Lower leg skin (tissue), 4 donors: ENCODE measurements at regions not wholly inside any gene's neighbourhood (a gene's known extent, or its start where the extent isn't known, plus 50 kb on each side); places are given as distances from the start of the nearest gene placed in this dataset.

Source experiments
- DNase-seq, 2 donors: peaks; one replicate each; pipeline ENCODE4 v3.0.0-alpha.2; 2019; ENCODE audit warnings: low spot score in 2 of 2
- H3K4me3 ChIP-seq: fragments of 200-600 bp; sonication (generic); 2 replicates; pipeline ENCODE4 v1.5.1; 2017; ENCODE audit warnings: mild to moderate bottlenecking, low read depth; ENCODE audit not compliant: poor library complexity, severe bottlenecking
- POLR2A ChIP-seq, 2 donors: fragments of 450-650 bp; IDR thresholded peaks; one replicate each; pipeline ENCODE4 v1.6.1; 2016 to 2017; ENCODE audit warnings: antibody characterized with exemption in 2 of 2, mild to moderate bottlenecking in 1 of 2, moderate library complexity in 1 of 2
- WGBS, 2 donors: methylation state at CpG; one replicate each; pipeline ENCODE4 v1.1.5; 2018; 5-methylcytosine and 5-hydroxymethylcytosine counted together
- intact Hi-C: fragments of 100-400 bp; cut with DNase I; formaldehyde crosslinking; loops from one replicate; pipeline ENCODE4 v1.15.0; 2023; ENCODE audit warnings: low total_unique reads
- TF ChIP-seq, protein P1 (sequence below), 3 donors: fragments of 450-650 bp; IDR thresholded peaks; one replicate each; pipeline ENCODE4 v1.5.1; 2016; ENCODE audit warnings: antibody characterized with exemption in 3 of 3, mild to moderate bottlenecking in 3 of 3, moderate library complexity in 2 of 3

DNA sequence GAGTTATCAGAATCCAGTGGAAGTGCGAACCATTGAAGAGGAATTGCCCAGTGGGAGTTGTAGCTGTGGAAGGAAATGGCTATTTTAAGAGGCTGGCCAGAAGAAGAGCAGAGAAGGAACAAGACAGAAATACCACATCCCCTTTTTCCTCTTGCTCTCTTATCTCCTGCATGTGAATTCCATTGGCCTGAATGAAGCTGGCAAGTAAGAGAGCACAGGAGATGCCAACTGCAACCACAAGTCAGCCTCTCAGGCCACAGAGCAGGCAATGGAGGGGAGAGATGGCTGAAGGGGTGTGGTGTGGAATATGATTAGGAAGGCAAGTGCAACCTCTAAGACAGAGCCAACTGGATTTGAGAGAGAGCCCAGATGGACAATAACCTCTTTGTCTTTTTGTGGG, 362.7 kb upstream of the IMPG1 start:
- TF ChIP-seq, protein P1, sequence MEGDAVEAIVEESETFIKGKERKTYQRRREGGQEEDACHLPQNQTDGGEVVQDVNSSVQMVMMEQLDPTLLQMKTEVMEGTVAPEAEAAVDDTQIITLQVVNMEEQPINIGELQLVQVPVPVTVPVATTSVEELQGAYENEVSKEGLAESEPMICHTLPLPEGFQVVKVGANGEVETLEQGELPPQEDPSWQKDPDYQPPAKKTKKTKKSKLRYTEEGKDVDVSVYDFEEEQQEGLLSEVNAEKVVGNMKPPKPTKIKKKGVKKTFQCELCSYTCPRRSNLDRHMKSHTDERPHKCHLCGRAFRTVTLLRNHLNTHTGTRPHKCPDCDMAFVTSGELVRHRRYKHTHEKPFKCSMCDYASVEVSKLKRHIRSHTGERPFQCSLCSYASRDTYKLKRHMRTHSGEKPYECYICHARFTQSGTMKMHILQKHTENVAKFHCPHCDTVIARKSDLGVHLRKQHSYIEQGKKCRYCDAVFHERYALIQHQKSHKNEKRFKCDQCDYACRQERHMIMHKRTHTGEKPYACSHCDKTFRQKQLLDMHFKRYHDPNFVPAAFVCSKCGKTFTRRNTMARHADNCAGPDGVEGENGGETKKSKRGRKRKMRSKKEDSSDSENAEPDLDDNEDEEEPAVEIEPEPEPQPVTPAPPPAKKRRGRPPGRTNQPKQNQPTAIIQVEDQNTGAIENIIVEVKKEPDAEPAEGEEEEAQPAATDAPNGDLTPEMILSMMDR (IDR thresholded peaks at IDR 0.05): no peak
- no peak for TF ChIP-seq POLR2A (IDR thresholded peaks at IDR 0.05)
- intact Hi-C loops: no loop called here
- no peak for DNase-seq
- no peak overlapping the region for H3K4me3 ChIP-seq
- 75 to 76% methylated on average over 1 of the region's 1 CpG for WGBS, 2 donors

DNA sequence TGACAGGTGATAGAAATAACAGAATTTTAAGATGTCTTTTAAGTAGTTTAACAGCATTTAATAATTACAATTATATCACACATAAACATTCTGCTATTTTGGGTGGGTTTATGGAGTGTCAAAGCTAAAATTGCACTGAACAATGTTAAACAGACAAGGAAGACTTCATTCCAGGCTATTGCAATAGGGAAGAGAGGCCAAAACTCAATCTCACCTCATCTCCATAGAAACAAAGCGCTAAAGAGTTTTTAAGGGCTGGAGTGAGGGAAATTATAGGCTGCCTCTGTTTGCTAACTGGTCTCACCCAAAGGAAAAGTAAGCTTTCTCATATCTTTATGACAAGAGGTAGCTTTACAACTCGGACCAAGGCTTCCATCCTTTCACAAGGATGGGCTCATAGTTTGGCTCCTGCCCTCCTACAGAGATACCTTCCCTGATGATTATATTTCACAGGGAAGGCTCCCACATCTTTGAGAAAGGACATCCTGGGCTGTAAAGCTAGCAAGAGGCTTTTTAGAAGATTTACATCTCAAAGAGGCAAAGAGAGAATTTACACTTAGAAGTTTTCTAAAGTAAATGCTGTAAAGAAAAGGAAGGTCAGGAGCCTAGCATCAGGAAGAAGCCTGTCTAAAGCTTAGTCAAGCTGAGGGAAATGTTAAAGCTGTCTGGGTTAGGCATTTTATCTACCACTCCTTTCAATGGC, 350.2 kb upstream of the IMPG1 start:
- WGBS, 2 donors: 63 to 71% methylated on average over 2 of the region's 2 CpGs
- TF ChIP-seq, protein P1 (IDR thresholded peaks at IDR 0.05): no peak
- TF ChIP-seq POLR2A (IDR thresholded peaks at IDR 0.05): no peak
- intact Hi-C loops: no loop called here
- DNase-seq: no peak
- H3K4me3 ChIP-seq: no peak overlapping the region

DNA sequence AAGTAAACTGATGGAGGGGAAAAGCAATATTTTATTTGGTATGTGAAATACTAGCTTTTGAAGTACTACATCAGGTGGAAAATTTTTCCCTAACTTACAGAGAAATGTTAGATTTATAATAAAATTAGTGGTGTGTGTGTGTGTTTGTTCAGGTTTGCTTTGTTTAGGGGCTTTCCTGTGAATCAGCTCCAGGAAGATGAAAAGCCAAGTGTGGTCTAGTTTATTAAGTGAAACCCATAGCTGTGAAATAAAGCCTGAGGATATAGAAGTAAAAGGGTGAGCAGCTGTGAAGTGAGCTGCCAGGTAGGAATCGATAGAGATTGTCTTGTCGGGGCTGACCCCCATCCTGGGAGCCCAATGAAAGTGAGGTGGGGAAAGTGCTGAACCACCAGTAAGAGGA, 347.6 kb upstream of the IMPG1 start:
- no peak overlapping the region for H3K4me3 ChIP-seq
- TF ChIP-seq, protein P1 (IDR thresholded peaks at IDR 0.05): no peak
- TF ChIP-seq POLR2A (IDR thresholded peaks at IDR 0.05): no peak
- WGBS, 2 donors: 53 to 80% methylated on average over 2 of the region's 2 CpGs
- intact Hi-C loops: no loop called here
- no peak for DNase-seq

DNA sequence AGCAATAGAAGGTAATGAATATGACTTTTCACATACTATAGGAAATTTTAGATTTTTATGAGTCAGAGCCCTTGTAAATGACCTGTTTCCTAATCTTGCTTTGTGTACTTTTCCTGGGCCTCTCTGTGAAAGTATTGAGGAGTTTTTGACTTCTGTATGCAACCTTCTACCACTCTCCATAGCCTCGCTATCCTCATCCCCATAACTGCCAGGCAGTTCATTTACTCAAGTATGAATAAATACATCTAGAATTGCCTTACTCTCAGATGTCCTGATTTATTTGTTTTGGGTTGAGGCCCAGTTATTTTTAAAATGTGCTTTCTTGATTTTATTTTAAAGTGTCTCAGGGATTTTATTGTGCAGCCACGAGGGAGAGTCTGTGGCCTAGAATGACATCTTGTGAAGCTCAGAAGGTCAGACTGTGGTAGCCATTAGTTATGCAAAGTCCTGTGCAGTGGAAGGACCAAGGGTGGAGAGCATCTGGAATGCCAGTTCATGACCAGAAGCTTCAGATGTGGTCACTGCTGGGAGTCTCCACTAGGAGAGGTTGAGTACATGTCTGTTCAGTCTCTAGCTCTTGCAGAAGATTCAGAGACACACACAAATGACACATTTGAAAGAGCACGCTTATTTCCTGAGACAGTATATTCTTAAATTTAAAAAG, 346.2 kb upstream of the IMPG1 start:
- WGBS, 2 donors: 61 to 66% methylated on average over 3 of the region's 3 CpGs
- DNase-seq: no peak
- H3K4me3 ChIP-seq: no peak overlapping the region
- TF ChIP-seq POLR2A (IDR thresholded peaks at IDR 0.05): no peak
- TF ChIP-seq, protein P1 (IDR thresholded peaks at IDR 0.05): no peak
- intact Hi-C loops: no loop called here

DNA sequence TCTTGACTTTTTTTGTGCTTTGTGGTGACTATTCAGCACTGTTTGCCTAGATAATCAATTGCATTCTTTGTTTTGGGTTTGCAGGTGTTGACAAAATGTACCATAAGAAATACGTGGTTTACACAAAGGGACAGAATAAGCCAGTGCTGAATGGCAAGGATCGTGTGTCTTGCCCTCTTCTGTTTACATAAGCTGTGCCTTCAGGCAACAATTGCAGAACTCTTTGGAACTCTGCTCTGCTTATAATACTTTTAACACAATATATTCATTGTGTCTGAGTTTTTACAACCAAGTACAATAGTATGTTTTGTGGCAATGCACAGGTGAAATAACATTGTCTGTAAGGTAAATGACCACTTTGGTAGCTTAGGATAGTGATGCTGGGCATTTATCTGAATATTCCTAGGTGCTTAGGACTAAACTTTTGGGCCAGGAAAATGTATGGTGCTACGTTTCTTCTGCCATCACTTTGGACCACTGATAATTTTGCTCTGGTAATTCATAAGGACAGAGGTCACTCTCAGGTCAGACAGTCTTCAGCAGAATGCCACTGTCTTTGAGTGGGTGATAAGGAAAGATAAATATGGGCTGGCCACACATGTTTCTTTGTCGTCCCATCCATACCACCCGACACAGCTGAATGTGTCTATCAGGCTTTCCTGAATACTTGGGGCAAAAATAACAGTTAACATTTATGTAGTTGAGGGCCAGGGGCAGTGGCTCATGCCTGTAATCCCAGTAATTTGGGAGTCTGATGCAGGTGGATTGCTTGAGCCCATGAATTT, 344.6 kb upstream of the IMPG1 start:
- H3K4me3 ChIP-seq: no peak overlapping the region
- WGBS, 2 donors: 52 to 59% methylated on average over 5 of the region's 5 CpGs
- no peak for DNase-seq
- TF ChIP-seq POLR2A (IDR thresholded peaks at IDR 0.05): no peak
- TF ChIP-seq, protein P1 (IDR thresholded peaks at IDR 0.05): no peak
- intact Hi-C loops: no loop called here
